ENCODE measurements at regions not wholly inside any gene's neighbourhood (a gene's known extent, or its start where the extent isn't known, plus 50 kb on each side); places are given as distances from the start of the nearest gene placed in this dataset.

DNA sequence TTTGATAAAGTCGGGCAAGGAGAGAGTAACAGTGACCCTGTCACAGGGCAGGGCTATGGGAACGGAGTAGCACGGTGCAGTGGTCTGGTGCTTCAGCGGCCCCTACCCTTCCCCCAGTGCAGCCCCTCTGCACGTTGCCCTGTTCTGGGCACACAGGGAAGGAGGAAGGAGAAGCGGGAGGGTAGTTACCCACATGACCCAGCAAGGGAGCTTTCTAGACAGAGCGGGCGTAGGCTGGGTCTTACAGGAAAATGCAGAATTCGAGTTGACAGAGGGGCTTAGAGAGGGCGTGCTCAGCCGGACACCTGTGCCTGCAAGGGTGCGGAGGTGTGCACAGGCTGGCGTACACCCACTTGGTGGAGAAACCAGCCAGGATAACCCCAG, 341.2 kb downstream of the NPHP4 start:
- no peak for DNase-seq

DNA sequence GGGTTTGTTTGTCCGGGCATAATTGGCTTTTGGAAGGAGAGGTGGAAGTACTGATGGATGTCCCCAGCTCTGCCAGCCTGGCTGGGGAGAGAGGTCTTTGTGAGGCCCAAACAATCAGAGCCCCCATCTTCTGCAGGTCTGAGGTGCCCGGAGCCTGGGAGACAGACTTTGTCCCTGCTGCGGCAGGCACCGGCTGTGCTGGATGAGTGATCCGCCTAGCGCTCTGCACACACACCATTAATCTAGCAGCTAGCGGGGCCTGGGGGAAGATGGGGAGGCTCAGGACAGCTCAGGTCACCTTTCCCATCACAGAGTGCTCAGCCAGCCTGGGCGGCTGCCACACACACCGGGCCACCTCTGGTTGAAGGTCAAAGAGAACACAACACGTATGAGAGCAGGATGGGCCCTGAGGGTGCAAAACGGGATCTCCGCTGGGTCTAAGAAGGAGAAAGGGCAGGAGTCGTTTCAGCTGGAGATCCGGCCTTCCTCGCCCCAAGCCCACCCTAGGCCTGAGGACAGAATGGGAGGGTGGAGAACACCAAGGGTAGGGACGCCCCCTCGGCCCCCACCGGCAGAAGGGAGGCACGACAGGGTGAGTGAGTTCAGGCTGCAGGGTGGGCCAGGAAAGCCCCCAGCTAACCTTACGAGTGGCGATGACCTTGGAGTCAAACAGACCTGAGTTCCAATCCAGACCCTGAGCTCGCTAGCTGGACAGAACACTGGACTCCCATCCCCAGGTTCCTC, 341.8 kb downstream of the NPHP4 start:
- no peak for DNase-seq

DNA sequence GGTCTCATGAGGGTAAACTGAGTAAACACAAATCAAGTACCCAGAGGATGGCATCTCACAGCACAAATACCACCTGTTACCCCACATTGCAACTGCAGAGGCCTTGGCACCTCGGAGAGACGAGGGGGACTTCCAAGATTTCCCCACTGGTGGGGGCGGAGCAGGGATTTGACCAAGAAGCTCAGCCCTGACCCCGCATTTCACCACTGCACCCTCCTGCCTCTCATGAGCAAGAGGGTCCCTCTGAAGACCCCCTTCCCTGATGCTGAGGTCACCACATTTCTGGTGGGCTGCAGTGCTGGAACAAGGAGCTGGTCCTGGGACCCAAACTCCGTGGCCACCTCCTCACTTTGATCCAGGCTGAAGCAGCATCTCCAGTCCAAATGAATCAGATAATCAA, 342.4 kb downstream of the NPHP4 start:
- DNase-seq, result no peak

DNA sequence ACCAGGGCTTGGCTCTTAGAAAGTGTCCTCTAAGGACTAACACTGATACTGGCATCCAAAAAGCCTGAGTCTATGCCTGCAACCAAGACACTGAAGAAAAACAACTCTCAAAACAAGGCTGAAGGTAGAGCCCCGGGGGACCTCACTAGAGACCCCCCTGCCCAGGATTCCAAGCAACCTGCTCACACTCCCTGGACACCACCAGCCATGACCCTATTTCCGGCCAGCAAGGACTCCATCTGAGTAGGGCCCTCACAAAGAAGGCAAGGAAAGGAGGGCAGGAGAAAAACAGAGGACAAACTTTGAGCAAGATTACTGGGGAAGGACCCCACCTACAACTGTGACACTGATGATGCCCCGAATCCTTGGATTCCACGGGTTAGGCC, 343.1 kb downstream of the NPHP4 start:
- DNase-seq, result no peak

DNA sequence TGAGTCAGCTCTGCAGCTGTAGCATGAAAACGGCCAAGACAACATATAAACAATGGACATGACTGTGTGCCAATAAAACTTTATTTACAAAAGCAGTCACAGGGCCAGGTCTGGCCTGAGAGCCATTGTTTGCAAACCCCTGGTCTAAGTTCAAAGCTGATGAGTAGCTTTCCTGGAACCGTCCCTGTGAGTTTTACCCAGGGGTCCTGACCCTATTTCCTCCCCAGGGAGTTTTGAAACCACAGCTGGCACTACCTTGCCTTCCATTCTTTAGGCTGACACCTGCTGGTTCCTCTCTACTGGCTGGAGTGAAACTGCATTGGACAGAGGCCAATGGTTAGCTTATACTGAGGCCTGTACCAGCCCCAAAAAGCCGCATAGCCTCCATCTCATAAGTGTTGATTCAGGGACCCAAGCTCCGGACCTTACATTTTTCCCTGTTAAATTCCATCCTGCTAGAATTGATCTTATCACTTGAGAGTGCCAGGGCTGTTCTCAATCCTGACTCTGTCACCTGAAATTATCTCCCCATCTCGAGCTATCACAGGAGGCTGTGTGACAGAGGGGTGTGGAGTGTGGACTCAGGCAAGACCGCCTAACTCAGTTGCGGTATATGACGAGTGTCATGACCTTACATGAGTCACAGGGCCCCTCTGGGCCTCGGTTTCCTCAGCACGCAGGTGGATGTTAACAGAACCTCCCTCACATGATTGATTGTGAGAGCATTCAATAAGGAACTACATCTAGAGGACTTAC, 343.6 kb downstream of the NPHP4 start:
- no peak for DNase-seq

DNA sequence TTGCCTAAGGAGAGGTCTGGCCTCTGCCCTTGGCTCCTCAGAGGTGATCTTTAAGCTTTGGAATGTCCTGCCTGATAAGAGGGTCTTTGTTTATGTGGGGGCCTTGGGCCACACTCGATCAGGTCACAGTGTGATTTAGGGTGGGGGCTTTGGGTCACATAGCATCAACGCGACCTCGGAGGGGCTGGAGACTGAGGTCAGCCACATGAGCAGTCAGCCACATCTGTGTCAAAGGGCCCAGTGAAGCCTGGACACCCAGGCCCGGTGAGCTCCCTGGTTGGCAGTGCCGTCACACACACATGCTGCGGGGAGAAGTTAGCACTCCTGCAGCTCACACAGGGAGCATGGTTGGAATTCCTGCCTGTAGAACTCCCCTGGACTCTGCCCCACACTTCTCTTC, 345.0 kb downstream of the NPHP4 start:
- DNase-seq, result no peak

DNA sequence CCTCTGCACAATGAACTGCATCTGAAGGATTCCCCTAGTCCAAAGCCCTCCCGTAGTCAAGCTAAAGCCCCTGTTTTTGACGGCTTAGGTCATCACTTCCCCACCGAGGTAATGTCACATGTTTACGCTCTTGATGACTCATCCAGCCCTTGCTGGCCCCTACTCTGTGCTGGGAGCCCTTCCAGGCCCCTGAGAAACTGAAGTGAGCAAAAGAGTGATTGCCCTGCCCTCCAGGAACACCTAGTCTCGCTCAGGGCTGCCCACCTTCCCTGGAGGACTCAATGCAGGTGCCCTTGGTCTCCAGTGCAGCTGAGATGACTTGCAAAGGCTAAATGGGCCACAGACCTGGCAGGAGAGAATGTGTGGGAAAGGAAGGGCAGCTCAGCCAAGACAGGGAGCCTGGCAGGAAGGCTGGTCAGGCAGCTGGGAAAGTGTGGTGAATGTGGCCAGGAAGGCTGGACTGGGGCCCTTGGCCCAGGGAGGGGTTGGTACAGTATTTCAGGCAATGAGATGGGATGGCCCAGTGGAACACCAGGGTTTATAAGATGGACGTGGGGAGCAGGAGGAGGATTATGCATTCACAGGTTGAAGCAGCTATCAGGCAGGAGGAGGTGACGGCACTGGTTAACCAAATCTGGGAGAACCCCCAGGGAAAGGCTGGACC, 345.6 kb downstream of the NPHP4 start:
- no peak for DNase-seq

DNA sequence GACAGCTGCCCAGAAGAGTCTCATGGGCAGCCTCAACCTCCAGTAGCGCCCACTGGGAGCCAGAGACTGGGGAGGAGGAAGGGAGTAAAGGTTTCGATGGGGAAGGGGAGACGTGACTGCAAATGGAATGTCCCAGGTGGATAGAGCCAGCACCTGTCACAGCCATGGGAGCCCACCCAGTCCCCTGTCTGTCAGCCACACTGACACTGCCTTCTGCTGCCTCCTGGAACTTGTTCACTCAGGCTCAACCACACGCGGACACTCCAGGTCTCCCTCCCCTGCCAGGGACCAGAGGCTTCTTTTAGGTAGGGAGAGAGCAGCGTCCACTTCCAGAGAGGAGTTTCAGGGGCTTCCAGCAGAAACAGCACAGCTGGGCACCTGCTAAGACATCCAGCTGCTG, 346.3 kb downstream of the NPHP4 start:
- no peak for DNase-seq

DNA sequence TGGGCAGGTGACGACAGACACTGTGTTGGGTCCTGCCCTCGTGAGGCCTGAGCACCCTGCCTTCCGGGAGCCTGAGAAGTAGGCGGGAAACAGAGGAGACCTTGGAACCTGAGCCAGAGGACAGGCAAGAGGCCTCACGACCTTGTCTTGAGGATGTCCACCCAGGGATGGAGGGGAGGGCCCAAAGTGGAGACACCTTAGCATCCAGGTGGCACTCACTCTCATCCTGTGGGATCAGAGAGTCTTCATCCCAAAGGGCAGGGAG, 347.2 kb downstream of the NPHP4 start:
- no peak for DNase-seq

DNA sequence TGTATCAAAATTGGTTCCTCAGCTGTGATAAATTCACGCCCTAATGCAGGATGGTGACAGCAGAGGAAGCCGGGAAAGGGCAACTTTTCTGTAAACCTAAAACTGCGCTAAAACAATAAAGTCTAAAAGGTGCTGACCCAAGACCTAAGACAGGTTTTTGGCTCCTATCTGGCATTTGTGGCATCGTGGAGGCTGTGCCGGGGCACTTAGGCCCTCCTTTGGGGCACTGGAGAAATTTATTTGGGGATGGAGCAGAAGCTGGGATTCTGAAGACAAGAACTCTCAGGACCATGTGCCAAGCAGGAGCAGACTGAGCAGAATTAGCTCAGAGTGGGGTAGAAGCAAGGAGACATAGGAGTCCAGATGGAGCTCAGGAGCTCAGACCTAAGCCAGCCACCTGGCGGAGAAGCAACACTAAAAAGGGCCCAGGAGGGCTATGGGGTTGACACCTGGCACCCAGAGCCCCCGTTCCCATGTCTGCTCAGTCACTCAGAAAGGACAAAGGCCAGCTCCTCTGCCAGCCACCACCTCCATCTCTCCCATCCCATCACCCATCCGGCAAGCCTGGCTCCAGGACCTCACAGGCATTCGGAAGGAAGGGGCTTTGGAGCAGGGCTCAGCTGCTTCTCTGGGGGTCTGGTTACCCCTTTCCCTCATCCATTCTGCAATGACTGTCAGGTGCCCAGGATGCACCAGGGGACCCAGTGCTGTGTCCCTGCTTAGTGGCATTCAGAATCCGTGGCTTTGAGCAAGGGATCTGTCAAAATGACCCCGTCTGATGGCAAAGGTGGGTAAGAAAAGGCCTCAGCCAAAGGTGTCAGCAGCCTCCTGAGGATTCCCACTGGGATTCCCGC, 347.7 kb downstream of the NPHP4 start:
- no peak for DNase-seq

DNA sequence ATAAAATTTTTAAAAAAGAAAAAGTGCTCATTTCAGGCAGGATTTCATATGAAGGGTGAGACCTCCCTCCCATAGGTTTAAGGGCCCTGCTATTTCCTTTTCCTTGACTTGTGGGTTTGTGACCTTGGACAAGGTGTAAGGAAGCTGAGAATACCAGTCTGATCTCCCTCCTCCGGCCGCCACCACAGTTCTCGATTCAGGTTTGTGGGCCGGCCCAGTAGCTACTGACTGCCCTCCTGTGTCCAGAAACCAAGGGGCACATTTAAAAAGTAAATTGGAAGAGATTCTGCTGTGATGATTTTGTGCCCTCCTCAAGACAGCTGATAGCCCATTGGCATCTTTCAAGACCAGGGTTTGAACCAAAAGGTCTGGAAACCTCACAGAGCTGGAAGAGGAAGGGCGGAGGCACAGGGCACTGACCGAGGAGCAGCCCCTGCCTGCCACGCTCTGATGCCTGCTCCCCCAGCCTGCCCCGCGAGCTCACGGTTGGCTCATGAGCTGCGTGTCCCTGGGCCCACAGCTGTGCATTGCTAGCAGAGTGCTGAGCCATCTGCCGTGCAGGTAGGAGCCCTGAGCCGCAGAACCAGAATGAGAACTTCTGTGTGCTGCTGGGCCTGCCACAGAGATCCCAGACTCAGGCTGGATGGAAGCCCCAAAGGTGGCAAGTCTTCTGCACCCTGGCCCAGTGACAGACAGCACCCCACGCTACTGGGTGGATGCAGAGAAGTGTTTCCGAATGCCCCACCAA, 348.7 kb downstream of the NPHP4 start:
- DNase-seq, result no peak

DNA sequence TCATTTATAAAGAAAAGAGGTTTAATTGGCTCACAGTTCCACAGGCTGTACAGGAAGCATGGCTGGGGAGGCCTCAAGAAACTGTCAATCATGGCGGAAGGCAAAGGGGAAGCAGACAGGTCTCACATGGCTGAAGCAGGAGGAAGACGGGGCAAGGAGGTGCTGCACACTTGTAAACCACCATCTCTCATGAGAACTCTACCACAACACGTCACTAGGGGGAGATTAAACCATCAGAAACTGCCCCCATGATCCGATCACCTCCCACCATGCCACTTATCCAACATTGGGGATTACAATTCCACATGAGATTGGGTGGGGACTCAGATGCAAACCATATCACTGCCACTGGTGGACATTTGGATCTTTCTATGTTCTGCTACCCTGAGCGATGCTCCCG, 351.4 kb downstream of the NPHP4 start:
- DNase-seq, result no peak

DNA sequence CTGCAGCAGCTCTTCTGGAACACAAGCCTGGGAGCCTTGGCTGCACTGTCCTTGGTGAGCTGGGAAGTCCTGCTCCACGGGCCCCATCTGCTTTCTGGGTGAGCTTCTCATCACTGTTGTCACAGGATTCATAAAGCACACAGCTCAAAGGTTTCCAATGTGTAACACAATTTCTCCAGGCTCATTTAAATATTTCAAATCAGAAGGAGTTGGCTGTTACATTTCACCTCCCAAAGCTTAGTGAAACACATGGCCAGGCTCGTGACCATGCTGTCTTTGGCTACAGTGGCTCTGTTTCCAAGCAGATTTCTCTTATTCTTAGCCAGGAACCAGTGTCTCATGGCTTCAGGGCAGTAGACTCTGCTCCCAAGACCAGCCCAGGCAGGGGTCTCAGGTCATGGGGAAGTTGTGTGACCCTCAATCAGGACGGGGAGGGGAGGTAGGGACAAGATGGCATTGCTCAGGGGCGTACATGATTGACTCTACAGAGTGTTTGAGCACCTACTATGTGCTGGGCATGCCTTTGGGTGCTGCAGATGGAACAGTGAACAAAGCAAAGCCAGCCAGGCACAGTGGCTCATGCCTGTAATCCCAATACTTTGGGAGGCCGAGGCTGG, 353.0 kb downstream of the NPHP4 start:
- DNase-seq, result no peak

DNA sequence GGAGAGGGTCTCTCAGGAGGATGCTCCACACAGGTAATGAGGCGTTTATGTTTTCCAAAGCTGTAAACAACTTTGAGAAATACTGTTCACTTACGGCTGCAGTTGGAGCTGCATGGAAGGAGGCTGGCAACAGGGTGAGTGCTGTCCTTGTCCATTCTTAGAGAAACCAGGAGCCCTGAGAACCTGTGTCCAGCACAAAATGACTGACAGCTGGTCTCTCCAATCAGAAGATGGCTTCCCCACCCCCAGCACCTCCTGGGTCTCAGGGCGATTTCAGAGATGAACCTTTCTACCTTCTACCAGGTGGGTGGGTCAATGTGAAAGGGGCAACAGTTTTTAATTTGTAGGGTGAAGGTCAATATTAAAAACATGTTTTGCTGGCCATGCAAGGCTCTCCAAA, 353.6 kb downstream of the NPHP4 start:
- no peak for DNase-seq

DNA sequence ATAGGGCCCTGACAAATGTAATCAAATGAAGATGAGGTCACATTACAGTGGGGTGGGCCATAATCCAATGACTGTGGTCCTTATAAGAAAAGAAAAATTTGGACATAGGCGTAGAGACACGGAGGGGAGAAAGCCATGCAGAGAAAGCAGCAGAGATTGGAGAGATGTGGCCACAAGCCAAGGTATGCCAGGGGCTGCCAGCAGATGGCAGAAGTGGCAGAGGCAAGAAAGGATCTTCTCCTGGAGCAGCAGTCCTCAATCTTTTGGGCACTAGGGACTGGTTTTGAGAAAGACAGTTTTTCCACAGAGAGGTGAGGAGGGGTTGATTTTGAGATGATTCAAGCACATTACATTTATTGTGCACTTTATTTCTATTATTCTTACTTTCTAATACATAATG, 355.1 kb downstream of the NPHP4 start:
- DNase-seq, result no peak

DNA sequence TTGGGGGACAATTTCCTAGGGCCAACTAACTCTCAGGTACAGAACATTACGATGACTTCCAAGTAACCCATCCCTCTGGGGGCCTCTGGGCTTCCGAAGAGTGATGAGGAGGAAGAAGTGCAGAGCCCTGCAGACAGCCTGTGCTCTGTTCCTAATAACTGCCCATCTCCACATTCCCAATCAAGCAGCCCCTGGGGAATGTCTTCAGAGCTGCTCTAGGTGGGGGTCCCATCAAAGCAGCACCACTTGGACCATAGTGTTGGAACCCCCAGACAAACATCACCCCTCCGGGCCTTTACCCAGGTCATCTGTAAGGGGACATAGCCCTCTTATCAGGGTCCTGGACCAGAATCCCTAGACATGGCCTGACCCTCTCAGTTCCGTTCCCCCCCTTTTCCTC, 357.3 kb downstream of the NPHP4 start:
- no peak for DNase-seq

DNA sequence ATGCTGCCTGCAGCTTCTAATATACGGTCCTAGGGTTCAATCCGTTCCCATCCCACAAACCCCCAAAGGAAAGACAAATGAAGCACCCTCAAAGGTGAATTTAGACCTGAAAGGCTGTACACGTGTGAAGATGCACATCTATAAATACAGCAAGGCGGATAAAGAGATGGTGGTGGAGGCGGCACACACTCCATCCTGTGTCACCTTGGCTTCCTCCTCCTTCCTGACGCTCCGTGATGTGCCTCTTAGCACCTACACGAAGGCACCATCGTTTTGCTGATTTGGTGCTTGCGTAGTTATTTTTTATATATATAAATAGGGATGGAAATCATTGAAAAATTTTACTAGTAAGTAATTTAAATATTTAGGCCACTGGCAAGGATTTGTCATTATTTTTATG, 359.4 kb downstream of the NPHP4 start:
- no peak for DNase-seq

DNA sequence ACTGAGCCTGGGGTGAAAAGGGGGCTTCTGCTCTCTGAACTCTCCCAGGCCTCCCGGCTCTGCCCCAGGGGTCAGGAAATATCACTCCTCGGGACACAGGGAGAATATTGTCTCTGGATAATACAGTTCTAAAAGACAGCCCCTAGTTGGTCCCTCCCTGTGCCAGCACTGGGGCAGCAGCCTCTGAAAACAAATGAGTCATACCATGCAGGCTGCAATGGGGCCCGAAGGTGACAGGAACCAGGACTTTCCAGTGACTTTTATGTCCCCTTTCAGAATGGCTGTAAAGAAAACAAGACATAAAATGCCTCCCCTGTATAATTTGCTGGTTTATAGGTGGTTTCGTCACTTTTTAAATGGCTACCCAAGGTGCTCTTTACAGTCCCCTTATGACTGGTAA, 360.0 kb downstream of the NPHP4 start:
- no peak for DNase-seq

DNA sequence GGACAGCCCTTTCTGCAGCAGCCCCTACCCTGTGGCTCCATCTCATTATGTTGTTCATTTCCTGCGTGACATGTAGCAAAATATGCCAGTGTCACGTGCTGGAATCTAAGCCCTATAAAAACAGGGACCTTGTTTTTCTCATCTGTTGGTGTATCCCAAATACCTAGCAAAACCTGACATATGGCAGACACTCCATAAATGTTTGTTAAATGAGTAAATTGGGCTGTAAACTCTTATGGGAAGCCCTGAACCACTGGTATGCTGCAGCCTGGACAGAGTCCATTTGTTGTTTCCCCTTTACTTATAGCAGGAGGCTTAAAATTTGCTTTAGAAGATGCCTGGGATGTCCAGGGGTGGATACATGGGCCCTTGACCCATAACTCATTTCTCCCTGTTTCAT, 363.8 kb downstream of the NPHP4 start:
- DNase-seq, result no peak

DNA sequence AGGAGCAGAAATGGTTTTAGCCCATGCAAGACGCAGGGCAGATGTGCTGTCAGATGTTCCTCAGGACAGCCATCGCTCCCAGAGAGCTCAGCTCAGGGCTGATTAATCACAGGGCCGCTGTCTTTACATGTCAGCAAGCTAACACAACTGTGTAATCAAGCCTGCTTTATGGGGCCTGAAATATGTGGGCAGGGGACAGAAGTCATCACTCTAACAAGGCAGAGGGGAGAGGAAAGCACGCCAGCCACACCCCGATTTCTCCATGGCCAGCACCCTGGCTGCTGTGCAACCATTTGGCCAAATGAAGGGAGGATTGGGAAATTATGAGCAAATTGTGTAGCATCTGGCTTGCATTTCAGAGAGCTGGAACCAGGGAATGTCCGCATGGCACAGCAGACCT, 368.8 kb downstream of the NPHP4 start:
- DNase-seq, result no peak

DNA sequence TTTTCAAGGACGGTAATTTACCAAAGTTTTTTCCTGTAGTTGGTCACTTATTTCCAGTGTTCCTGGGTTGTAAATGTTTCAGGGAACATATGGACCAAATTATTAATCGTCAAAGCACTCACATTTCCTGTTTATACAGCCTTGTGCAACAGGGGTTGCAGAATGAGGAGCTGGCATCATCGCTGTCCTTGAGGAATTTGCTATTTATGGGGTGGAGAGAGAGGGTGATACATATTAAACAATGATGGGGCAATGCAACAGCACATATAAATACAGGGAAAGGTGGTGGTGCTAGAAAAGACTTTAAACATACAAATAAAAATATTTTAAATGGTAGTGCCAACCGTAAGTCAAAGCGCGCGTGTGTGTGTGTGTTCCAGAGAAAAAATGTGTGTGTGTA, 369.8 kb downstream of the NPHP4 start:
- no peak for DNase-seq

DNA sequence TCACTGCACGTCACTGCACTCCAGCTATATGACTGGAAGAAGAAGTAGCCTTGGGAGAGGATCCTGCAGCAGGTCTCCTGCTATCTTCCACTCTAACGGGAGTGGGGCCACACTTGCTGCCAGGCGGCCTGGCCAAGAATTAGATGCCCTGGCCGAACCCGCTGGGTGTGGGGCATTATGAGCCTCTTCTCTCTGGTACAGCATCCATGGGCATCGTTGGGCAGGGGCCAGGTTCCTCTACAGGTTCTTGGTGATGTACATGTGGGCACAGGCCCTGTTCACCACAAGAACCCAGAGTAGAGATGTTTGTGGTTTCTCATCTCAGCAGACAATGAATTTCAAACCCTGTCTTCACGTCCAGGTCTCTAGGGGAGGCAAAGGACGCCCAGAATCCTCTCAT, 370.5 kb downstream of the NPHP4 start:
- DNase-seq, result no peak
